ENCODE measurements at regions not wholly inside any gene's neighbourhood (a gene's known extent, or its start where the extent isn't known, plus 50 kb on each side); places are given as distances from the start of the nearest gene placed in this dataset.

DNA sequence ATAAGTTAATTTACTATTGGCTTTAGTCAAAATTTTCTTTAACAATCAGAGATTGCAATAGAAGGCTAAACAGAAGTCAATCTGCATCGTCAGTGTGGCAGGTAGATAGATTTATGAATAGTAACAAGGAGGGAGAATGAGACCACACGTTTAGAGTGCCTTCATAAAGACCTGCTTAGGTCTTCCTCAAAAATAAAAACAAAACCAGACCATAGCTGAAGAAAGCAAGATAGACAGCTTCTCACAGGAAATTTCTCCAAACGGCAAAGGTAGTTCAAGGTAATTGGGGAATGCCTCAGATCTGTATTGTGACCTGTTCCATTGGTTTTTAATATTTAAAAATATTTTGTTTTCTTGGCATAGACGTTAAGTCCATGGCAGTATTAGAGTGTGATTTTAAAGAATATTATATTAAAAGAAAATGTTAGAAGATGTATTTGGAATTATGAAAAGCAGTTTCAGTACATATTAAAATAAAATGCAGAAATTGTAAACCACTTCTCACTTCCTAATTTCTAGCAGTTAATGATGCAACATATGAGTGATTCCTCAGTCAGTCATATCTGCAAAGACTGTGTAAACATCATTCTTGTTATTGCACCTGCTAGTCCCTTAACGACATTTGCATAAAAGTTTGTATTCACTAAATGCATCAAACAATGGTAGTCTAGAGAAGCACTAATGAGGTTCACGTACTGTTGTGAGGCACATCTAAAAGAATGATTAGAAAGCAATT, 278.0 kb downstream of the HLX start:
- TF ChIP-seq, protein P1, sequence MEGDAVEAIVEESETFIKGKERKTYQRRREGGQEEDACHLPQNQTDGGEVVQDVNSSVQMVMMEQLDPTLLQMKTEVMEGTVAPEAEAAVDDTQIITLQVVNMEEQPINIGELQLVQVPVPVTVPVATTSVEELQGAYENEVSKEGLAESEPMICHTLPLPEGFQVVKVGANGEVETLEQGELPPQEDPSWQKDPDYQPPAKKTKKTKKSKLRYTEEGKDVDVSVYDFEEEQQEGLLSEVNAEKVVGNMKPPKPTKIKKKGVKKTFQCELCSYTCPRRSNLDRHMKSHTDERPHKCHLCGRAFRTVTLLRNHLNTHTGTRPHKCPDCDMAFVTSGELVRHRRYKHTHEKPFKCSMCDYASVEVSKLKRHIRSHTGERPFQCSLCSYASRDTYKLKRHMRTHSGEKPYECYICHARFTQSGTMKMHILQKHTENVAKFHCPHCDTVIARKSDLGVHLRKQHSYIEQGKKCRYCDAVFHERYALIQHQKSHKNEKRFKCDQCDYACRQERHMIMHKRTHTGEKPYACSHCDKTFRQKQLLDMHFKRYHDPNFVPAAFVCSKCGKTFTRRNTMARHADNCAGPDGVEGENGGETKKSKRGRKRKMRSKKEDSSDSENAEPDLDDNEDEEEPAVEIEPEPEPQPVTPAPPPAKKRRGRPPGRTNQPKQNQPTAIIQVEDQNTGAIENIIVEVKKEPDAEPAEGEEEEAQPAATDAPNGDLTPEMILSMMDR (conservative IDR thresholded peaks at IDR 0.05; ENCODE audit: low read length): no peak
- DNase-seq (ENCODE audit: low read depth): no peak
- H3K4me3 ChIP-seq (ENCODE audit: low read length): no peak overlapping the region

- TF ChIP-seq, protein P1 (conservative IDR thresholded peaks at IDR 0.05; ENCODE audit: low read length): no peak
- DNase-seq (ENCODE audit: low read depth): no peak
- H3K4me3 ChIP-seq (ENCODE audit: low read length): no peak overlapping the region
Observed at GRCh38 chr1:221159608-221160007, 280.4 kb downstream of the HLX start.

DNA sequence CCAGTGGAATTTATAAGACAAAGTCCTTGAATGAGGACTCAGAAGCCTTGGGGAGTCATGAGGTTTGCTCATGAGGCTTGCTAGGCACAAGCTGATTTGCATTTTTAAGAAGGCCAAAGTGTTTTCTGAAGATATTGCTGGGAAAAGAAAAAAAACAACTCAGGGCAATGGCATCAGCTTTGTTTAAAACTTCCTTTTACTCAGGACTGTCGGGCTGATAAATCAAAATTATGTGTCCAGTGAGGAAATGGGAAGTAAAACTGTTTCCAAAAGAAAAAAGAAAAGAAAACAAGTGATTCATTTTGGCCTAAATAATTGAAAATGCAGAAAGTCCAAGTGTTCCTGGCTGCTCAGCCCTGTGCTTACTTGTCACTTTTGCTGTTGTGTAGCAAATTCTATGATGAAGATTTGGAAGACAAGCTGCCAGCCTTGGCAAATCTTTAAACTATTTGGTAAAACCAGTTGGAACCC, 282.4 kb downstream of the HLX start:
- peak; percentile 32 for DNase-seq (ENCODE audit: low read depth)
- H3K4me3 ChIP-seq (ENCODE audit: low read length): no peak overlapping the region
- TF ChIP-seq, protein P1 (conservative IDR thresholded peaks at IDR 0.05; ENCODE audit: low read length): no peak

DNA sequence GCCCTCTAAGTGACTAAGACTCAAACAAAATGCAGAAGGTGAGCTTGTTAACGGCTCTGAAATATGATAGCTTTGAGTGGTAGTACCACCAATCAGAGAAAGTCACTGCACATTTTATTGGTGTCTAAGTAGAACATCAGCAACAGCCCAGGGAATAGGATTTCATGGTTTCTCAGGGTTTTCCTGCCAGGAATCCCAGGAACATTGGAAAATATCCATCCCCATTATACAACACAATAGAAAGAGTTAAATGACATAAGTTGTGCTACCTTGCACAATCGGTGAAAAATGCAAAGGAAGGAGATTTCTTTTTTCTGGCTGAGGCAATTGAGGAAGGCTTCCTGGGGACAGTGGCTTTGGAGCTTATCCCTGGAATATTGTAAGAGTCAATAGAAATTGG, 283.1 kb downstream of the HLX start:
- TF ChIP-seq, protein P1 (conservative IDR thresholded peaks at IDR 0.05; ENCODE audit: low read length): no peak
- DNase-seq (ENCODE audit: low read depth): no peak
- no peak overlapping the region for H3K4me3 ChIP-seq (ENCODE audit: low read length)

- no peak for DNase-seq (ENCODE audit: low read depth)
- TF ChIP-seq, protein P1 (conservative IDR thresholded peaks at IDR 0.05; ENCODE audit: low read length): no peak
- H3K4me3 ChIP-seq (ENCODE audit: low read length): no peak overlapping the region
Observed at GRCh38 chr1:221162939-221163338, 283.7 kb downstream of the HLX start.

GRCh38 chr1:221164029-221164428, 284.8 kb downstream of the HLX start:
- TF ChIP-seq, protein P1 (conservative IDR thresholded peaks at IDR 0.05; ENCODE audit: low read length): no peak
- H3K4me3 ChIP-seq (ENCODE audit: low read length): no peak overlapping the region
- DNase-seq (ENCODE audit: low read depth): no peak

Measured in AG10803 (cell line).